ENCODE measurements at regions not wholly inside any gene's neighbourhood (a gene's known extent, or its start where the extent isn't known, plus 50 kb on each side); places are given as distances from the start of the nearest gene placed in this dataset.

GRCh38 chr4:137106733-137107132 is 425.6 kb downstream of the PCDH18 start:
- no peak for TF ChIP-seq CTCF (IDR thresholded peaks at IDR 0.05; ENCODE audit: control insufficient read depth, extremely low read depth, insufficient read depth)
- H3K4me3 ChIP-seq (ENCODE audit: low read depth, low read length), result no peak overlapping the region
- no peak for DNase-seq (ENCODE audit: low read depth)

- DNase-seq (ENCODE audit: low read depth), result no peak
- H3K4me3 ChIP-seq (ENCODE audit: low read depth, low read length), result no peak overlapping the region
- TF ChIP-seq CTCF (IDR thresholded peaks at IDR 0.05; ENCODE audit: control insufficient read depth, extremely low read depth, insufficient read depth), result no peak
Observed at GRCh38 chr4:137106287-137106686, 426.0 kb downstream of the PCDH18 start.

- no peak overlapping the region for H3K4me3 ChIP-seq (ENCODE audit: low read depth, low read length)
- no peak for TF ChIP-seq CTCF (IDR thresholded peaks at IDR 0.05; ENCODE audit: control insufficient read depth, extremely low read depth, insufficient read depth)
- DNase-seq (ENCODE audit: low read depth), result no peak
Observed at GRCh38 chr4:137090951-137091350, 441.3 kb downstream of the PCDH18 start.

GRCh38 chr4:137083571-137084135 is 448.6 kb downstream of the PCDH18 start:
- H3K4me3 ChIP-seq (ENCODE audit: low read depth, low read length), result no peak overlapping the region
- no peak for DNase-seq (ENCODE audit: low read depth)
- TF ChIP-seq CTCF (IDR thresholded peaks at IDR 0.05; ENCODE audit: control insufficient read depth, extremely low read depth, insufficient read depth), result no peak

GRCh38 chr4:137082061-137082460 is 450.2 kb downstream of the PCDH18 start:
- DNase-seq (ENCODE audit: low read depth), result no peak
- H3K4me3 ChIP-seq (ENCODE audit: low read depth, low read length), result no peak overlapping the region
- TF ChIP-seq CTCF (IDR thresholded peaks at IDR 0.05; ENCODE audit: control insufficient read depth, extremely low read depth, insufficient read depth), result no peak

- no peak for DNase-seq (ENCODE audit: low read depth)
- no peak overlapping the region for H3K4me3 ChIP-seq (ENCODE audit: low read depth, low read length)
Observed at GRCh38 chr4:137076908-137077307, 455.4 kb downstream of the PCDH18 start.

More at GRCh38 chr4:137076908-137077307, 455.4 kb downstream of the PCDH18 start:
- no peak for TF ChIP-seq CTCF (IDR thresholded peaks at IDR 0.05; ENCODE audit: control insufficient read depth, extremely low read depth, insufficient read depth)

All from LNCaP clone FGC (cell line).